GM13976 (cell line): ENCODE measurements at regions not wholly inside any gene's neighbourhood (a gene's known extent, or its start where the extent isn't known, plus 50 kb on each side); places are given as distances from the start of the nearest gene placed in this dataset.
"Not testable (repeated sequence)": the region's sequence is repeated elsewhere in the genome, so short reads cannot be mapped to it uniquely, and the experiment has no call there.

Experiments used
- DNase-seq: peaks from one replicate; pipeline ENCODE4 v3.0.0; 2012; ENCODE audit warnings: low spot score
- in situ Hi-C: fragments of 300-500 bp; cut with MboI; formaldehyde crosslinking; loops from one replicate; pipeline ENCODE4 v1.12.0; 2022; ENCODE audit warnings: low sequenced_read_pairs, mixed read lengths, inconsistent platforms; ENCODE audit not compliant: unreplicated experiment
- TF ChIP-seq, protein P1 (sequence below): IDR thresholded peaks from 2 replicates; pipeline ENCODE4 v1.5.1; 2012; ENCODE audit warnings: borderline replicate concordance, mild to moderate bottlenecking; ENCODE audit not compliant: insufficient read depth; ENCODE audit errors: extremely low read depth, missing control alignments, control extremely low read depth

DNA sequence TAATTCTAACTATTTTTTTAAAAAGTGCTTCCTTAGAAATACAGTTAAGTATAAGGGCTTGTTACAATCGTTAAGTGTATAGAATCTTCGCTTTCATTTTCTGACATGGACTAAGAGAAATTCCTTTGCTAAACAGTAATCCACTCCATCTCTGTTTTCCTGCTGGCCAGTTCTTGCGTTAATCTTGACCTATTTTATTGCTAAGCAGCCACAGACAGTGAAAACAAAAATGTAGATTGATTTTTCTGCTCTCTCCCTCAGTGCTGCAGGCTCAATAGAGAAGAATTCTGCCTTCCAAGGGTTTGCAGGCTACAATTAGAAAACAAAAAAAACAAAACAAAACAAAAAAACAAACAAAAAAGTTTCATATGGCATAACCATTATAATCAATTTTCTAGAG is 310.4 kb upstream of the ADARB2 start:
- in situ Hi-C loops = no loop called here
- no peak for DNase-seq
- TF ChIP-seq, protein P1, sequence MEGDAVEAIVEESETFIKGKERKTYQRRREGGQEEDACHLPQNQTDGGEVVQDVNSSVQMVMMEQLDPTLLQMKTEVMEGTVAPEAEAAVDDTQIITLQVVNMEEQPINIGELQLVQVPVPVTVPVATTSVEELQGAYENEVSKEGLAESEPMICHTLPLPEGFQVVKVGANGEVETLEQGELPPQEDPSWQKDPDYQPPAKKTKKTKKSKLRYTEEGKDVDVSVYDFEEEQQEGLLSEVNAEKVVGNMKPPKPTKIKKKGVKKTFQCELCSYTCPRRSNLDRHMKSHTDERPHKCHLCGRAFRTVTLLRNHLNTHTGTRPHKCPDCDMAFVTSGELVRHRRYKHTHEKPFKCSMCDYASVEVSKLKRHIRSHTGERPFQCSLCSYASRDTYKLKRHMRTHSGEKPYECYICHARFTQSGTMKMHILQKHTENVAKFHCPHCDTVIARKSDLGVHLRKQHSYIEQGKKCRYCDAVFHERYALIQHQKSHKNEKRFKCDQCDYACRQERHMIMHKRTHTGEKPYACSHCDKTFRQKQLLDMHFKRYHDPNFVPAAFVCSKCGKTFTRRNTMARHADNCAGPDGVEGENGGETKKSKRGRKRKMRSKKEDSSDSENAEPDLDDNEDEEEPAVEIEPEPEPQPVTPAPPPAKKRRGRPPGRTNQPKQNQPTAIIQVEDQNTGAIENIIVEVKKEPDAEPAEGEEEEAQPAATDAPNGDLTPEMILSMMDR = no peak

DNA sequence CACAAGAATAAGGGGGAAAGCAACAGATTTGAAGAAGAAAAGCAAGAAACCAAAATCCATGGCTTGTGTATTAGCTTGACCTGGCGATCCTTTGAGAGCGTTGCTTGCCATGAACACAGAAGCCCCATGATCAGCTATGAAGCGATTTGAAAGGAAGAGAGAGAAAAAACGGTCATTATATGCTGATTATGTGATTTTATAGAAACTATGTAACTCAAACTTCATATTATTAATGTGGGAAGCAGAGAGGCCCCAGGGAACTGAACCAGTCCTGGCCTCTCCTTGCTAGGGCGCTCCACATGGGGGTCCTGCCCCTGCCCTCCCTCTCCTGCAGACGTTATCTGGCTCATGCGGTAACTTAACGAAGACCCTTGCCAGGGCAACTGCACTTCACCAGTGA is 306.1 kb upstream of the ADARB2 start:
- in situ Hi-C loops = no loop called here
- TF ChIP-seq, protein P1 = no peak
- no peak for DNase-seq

DNA sequence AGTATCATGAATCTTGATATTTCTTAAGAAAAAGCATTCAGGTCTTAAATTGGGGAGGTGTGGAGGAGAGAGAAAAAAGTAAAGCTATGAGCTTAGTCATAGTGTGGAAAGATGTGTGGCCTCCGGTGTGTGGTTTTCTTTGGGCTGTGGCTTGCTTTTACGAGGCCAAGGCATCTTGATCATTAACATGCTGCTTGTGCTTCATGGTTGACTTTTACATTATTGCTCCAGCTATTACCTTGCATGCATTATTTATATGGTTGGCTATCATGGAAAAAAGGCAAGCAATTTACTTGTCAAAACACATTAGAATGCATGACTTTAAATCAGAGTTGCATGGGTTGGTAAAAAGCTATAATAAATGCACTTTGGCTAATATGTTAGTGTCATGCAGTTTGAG is 300.7 kb upstream of the ADARB2 start:
- in situ Hi-C loops = no loop called here
- no peak for DNase-seq
- TF ChIP-seq, protein P1 = no peak

DNA sequence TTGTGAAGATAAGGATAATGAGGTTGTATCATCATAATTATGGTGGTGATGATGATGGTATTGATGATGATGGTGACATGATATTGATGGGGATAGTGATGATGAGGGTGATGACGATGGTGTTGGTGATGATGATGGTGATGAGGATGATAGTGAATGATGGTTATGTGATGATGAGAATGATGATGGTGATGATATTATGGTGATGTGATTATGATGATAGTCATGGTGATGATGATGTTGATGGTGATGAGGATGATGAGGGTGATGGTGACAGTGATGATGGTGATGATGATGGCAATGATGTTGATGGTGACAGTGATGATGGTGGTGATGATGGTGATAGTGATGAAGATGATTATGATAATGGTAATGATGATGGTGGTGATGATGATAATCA is 299.9 kb upstream of the ADARB2 start:
- no peak for DNase-seq
- in situ Hi-C loops = no loop called here
- TF ChIP-seq, protein P1 = no peak

DNA sequence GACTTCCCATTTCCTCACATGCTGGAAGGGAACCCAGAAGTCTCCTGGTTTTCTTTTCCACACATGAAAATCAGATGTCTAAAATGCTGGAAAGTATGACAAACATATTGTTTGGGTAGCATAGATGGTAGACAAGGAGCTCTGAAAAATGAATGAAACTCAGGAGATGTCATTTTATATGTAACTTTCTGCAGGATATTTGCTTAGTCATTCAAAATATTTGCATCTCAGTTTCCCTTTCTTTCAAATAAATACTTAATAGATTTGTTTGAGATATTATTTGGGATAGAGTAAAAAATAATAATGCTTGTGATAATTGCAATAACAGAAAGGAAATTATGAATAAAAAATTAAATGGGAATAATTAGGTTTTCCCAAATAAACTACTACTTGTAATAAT is 298.9 kb upstream of the ADARB2 start:
- DNase-seq = no peak
- TF ChIP-seq, protein P1 = no peak
- in situ Hi-C loops = no loop called here

DNA sequence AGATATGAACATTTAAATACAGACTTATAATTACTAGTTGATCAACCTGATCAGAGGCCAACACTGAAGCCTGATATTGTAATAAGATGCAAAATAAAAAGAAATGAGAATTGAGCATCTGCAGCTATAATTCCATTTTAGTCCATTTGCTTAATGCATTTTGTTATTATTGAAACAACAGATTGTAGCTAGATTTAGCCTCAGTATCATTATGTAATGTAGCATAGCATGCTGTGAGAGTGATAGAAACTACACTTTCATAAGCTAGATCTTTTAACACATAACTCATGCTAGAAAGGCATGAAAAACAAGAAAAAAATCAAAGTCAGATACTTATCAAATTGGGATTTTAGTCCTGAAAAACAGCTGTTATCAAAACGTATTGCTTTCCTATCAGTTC is 292.7 kb upstream of the ADARB2 start:
- no peak for DNase-seq
- in situ Hi-C loops = no loop called here
- TF ChIP-seq, protein P1 = no peak

DNA sequence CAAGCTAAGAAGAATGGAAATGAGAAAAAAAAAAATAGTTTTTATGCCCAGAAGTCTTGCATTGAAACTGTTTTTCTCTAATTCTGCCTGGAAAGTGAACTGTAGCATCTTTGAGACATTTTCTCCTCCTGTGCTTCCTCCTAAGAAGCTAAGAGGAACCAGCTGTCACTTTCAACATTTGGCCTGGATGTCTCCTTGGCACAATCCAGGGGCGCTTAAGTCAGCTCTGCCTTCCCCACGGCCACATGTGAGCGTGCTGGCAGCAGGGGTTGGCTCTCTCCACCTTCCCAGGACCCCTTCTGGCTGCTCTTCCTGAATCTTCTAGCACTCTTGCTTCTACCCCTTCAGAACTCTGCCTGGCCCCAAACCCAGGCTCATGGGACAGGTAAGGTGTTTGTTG is 289.6 kb upstream of the ADARB2 start:
- TF ChIP-seq, protein P1 = no peak
- in situ Hi-C loops = no loop called here

DNA sequence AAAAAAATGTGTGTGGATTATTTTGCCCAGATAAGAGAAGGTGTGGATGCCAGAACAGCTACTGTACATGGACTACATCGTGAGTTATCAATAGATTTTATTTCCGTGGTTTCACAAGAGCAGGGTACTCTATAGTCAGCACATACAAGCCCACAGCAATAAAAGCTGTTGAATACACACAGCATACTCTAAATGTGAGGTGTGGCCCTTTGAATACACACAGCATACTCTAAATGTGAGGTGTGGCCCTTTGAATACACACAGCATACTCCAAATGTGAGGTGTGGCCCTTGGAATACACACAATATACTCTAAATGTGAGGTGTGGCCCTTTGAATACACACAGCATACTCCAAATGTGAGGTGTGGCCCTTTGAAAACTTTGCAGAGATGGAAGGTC is 287.4 kb upstream of the ADARB2 start:
- DNase-seq, in situ Hi-C loops: not testable (repeated sequence)

More for the DNA sequence above, 289.6 kb upstream of the ADARB2 start:
- no peak for DNase-seq
